ENCODE measurements at regions not wholly inside any gene's neighbourhood (a gene's known extent, or its start where the extent isn't known, plus 50 kb on each side); places are given as distances from the start of the nearest gene placed in this dataset.

DNA sequence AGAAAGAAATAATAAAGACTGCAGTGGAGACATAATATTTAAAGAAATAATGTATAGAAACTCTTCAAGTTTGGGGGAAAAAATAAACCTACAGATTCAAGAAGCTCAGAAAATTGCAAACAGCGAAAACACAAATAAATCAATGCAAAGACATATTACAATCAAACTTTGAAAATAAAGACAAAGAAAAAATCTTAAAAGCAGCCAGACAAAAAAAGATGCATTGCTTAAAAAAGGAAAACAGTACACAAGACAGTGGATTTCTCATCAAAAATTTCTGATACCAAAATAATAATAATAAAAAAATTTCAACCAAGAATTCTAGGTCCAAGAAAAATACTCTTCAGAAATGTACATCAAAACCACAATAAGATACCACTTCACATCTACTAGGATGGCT lies 681.0 kb downstream of the UQCRFS1 start:
- H3K79me2 ChIP-seq (ENCODE audit: control insufficient read depth, insufficient read depth, low read length) = no peaks in the 10 kb centered on the region
- no peaks in the 10 kb centered on the region for H3K36me3 ChIP-seq (ENCODE audit: control insufficient read depth in 2 of 2, insufficient read depth in 2 of 2, low read length in 1 of 2)
- WGBS (ENCODE audit: insufficient coverage, insufficient replicate concordance, low lambda C conversion rate, missing lambda C conversion rate) = 0% methylated on average over 1 of the region's 1 CpG
- no peak overlapping the region for H3K9ac ChIP-seq (ENCODE audit: control insufficient read depth, insufficient read depth, low read length)
- ChIA-PET CTCF (interaction anchor here (0.7 to 1.0 kb wide), 4 partner anchors 11 to 347 kb away, joined by 3 read pairs; no protein-coding TSS in a partner anchor), POLR2A (no interaction called here), SMC1A (ENCODE audit: uncharacterized antibody, unreplicated experiment) (interaction anchor here (1.3 kb wide), 1 partner anchor 101 kb away, joined by 4 read pairs; no protein-coding TSS in a partner anchor), RAD21 (ENCODE audit: unreplicated experiment) (no interaction called here)
- no peaks in the 10 kb centered on the region for H4K20me1 ChIP-seq (ENCODE audit: control insufficient read depth, insufficient read depth)
- H2AFZ ChIP-seq (ENCODE audit: control insufficient read depth, low read depth, low read length) = no peak overlapping the region
- H3K4me1 ChIP-seq (ENCODE audit: control insufficient read depth, insufficient read depth, low read length) = no peaks in the 10 kb centered on the region
- no peak overlapping the region for H3K27ac ChIP-seq (ENCODE audit: control insufficient read depth, insufficient read depth)
- ATAC-seq = no peak
- no peaks in the 10 kb centered on the region for H3K27me3 ChIP-seq (replicated peaks in 1 of 2; ENCODE audit: control insufficient read depth in 2 of 2, insufficient read depth in 2 of 2, low read length in 1 of 2)
- FAIRE-seq = no peak
- intact Hi-C loops (cut with micrococcal nuclease; ENCODE audit: unreplicated experiment) (no loop called here), in situ Hi-C loops (cut with MboI) (no loop called here)
- H3K4me3 ChIP-seq = no peak overlapping the region
- DNase-seq (ENCODE audit: low read depth, low spot score) = no peak
- no peaks in the 10 kb centered on the region for H3K9me3 ChIP-seq (replicated peaks; ENCODE audit: control insufficient read depth, insufficient read depth, low read length)
- no TSS peak for BruUV-seq (replicated peaks)
- no peak overlapping the region for H3K4me2 ChIP-seq (ENCODE audit: control insufficient read depth, insufficient read depth)
- TF ChIP-seq BMI1 (IDR thresholded peaks at IDR 0.05; ENCODE audit: borderline replicate concordance) (no peak), ZSCAN29 (IDR thresholded peaks at IDR 0.05) (no peak), BRCA1 (IDR thresholded peaks at IDR 0.05; ENCODE audit: low read depth, low read length) (no peak), NR2C2 (IDR thresholded peaks at IDR 0.05; ENCODE audit: borderline replicate concordance, control insufficient read depth, insufficient read length, low read depth) (no peak), ZNF274 (IDR thresholded peaks at IDR 0.05; ENCODE audit: insufficient read depth, insufficient read length) (no peak), HDAC6 (IDR thresholded peaks at IDR 0.05; ENCODE audit: unreplicated experiment) (no peak)
- TF ChIP-seq, protein P1, sequence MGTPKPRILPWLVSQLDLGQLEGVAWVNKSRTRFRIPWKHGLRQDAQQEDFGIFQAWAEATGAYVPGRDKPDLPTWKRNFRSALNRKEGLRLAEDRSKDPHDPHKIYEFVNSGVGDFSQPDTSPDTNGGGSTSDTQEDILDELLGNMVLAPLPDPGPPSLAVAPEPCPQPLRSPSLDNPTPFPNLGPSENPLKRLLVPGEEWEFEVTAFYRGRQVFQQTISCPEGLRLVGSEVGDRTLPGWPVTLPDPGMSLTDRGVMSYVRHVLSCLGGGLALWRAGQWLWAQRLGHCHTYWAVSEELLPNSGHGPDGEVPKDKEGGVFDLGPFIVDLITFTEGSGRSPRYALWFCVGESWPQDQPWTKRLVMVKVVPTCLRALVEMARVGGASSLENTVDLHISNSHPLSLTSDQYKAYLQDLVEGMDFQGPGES (IDR thresholded peaks at IDR 0.05) = no peak
